AG04450 (cell line): ENCODE measurements at regions not wholly inside any gene's neighbourhood (a gene's known extent, or its start where the extent isn't known, plus 50 kb on each side); places are given as distances from the start of the nearest gene placed in this dataset.

Experiments used
- CTCF ChIA-PET: fragments of 300-600, 350-600 bp; formaldehyde crosslinking; extraction: SDS; loops from one replicate; lab custom pipeline; 2022; ENCODE audit warnings: antibody characterized with exemption, inconsistent platforms; lab: Charles Lee
- POLR2A ChIA-PET: fragments of 350-600 bp; formaldehyde crosslinking; extraction: SDS; loops from one replicate; lab custom pipeline; 2021; ENCODE audit warnings: antibody characterized with exemption, inconsistent platforms; lab: Yijun Ruan, JAX
- DNase-seq: peaks from one replicate; pipeline ENCODE4 v3.0.0-alpha.2; 2011; ENCODE audit warnings: low read depth, low spot score
- H3K27ac ChIP-seq: one replicate; pipeline ENCODE4 v1.5.1; 2012; ENCODE audit warnings: low read depth, low read length, control low read depth
- H3K27me3 ChIP-seq: one replicate; pipeline ENCODE4 v1.6.0; 2012; ENCODE audit warnings: low read length; ENCODE audit not compliant: control insufficient read depth, insufficient read depth
- H3K4me3 ChIP-seq: 2 replicates; pipeline ENCODE4 v1.5.1; 2011; ENCODE audit warnings: mild to moderate bottlenecking, low read depth, low read length, control low read depth
- H3K9me3 ChIP-seq: 2 replicates; pipeline ENCODE4 v1.5.1; 2012; ENCODE audit warnings: low read length; ENCODE audit not compliant: control insufficient read depth, insufficient read depth
- CTCF ChIP-seq: IDR thresholded peaks from 2 replicates; pipeline ENCODE4 v1.5.1; 2011; ENCODE audit warnings: low read depth, low read length, control low read depth, inconsistent platforms

DNA sequence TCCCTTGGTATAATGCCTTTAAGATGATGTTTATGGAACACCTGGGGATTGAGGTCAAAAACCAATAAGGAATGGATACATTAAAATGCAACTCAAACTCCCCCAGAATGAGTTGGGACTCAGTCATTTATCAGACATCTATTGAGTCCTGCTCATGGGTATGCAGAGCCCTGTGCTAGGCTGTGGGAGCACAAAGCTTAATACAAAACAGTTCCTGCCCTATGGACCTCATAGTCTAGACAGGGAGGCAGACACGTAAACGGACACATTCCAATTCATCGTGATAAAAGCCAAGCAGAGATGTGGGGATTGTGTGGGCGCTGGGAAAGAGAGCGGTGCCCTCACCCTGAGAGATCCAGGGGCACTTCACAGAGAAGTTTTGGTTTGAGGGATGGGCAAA, 181.7 kb downstream of the PTEN start:
- no peak for TF ChIP-seq CTCF
- POLR2A ChIA-PET, result no interaction called here
- H3K27me3 ChIP-seq, result no peaks in the 10 kb centered on the region
- H3K4me3 ChIP-seq, result no peak overlapping the region
- peaks cover 2% of the 10 kb centered on the region; the same call in 1 of the 2 replicates for H3K9me3 ChIP-seq
- no peak overlapping the region for H3K27ac ChIP-seq
- no peak for DNase-seq
- CTCF ChIA-PET, result no interaction called here

DNA sequence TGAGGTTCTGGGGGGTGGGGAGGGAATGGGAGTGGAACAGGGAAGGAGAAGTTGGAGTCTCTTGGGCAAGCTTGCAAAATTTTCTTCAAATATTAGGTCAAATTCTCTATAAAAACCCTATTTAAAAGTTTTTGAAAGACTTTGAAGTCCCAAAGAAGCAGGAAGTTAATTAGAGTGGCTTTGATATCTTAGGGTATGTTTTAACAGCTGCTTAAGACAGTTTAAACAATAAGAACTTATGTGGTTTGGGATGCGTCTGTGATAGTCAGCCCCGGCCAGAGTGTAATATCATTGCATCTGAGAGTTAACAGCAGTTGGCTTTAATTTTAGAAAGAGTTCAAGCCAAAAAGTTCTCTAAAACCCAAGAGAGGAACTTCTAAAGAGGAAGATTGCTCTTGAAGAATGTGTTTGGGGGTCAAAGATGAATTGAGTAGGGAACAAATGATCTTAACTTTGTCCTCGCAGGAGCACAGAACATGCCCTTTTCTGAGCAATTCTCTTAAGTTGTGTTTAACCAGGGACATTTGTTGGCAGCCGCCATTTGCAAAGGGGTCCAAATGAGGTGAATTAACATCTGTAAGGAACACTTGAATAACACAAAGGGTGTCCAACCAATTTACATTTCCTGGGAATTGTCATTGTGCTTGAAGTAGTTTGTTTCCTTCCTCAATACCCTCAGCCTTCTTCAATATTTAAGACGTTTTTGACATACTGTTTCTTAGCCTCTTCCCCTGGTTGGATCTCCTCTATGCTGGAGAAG, 182.4 kb downstream of the PTEN start:
- POLR2A ChIA-PET, result no interaction called here
- peaks cover 2% of the 10 kb centered on the region; the same call in 1 of the 2 replicates for H3K9me3 ChIP-seq
- H3K4me3 ChIP-seq, result no peak overlapping the region
- no peaks in the 10 kb centered on the region for H3K27me3 ChIP-seq
- no peak for DNase-seq
- CTCF ChIA-PET, result no interaction called here
- TF ChIP-seq CTCF, result no peak
- no peak overlapping the region for H3K27ac ChIP-seq

DNA sequence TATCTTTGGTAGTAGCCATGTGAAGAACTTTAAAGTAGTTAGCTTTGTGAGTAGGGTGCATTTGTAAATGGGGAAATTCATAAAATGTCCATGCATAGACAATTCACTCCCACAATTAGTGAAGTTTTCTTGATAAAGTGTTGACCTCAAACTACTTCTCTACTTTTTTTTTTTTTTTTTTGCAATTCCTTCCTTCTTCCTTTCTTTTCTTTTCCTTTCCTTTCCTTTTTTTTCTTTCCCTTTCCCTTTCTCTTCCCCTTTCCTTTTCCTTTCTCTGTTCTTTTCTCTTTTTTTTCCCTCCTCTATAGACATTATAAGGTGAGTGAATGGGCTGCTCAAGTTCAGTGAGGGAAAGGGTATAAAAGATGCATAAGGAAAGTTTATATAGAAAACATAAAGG, 184.2 kb downstream of the PTEN start:
- ChIA-PET POLR2A (no interaction called here), CTCF (interaction anchor here (0.6 kb wide), 1 partner anchor 666 kb away, joined by 4 read pairs; no protein-coding TSS in a partner anchor)
- no peaks in the 10 kb centered on the region for H3K9me3 ChIP-seq
- DNase-seq, result no peak
- TF ChIP-seq CTCF, result no peak
- no peak overlapping the region for H3K4me3 ChIP-seq
- no peaks in the 10 kb centered on the region for H3K27me3 ChIP-seq
- H3K27ac ChIP-seq, result no peak overlapping the region

DNA sequence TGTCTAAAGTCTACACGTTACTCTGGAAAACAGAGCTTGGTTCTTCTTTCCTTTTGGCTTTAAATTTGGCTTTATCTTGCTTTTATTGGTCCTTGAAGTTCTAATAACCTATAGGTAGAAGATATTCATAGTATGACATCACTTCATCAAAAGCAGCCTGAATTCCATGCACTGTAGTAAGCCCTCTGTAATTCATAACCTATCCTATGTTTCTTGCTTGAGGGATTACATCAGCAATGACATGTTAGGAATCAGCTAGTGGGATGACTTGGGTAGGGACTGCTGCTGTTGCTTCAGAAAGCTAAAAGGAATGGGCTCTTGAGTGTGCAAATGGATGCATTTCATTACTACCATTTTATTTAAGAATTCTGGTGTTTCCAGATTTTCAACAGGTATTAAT, 184.9 kb downstream of the PTEN start:
- no peak for TF ChIP-seq CTCF
- H3K4me3 ChIP-seq, result no peak overlapping the region
- no peaks in the 10 kb centered on the region for H3K27me3 ChIP-seq
- H3K9me3 ChIP-seq, result no peaks in the 10 kb centered on the region
- DNase-seq, result no peak
- CTCF ChIA-PET, result interaction anchor here (0.6 kb wide), 1 partner anchor 665 kb away, joined by 4 read pairs; no protein-coding TSS in a partner anchor
- no peak overlapping the region for H3K27ac ChIP-seq
- POLR2A ChIA-PET, result no interaction called here

- CTCF ChIA-PET, result no interaction called here
- Histone ChIP-seq H3K4me3 (no peak overlapping the region), H3K27me3 (no peaks in the 10 kb centered on the region), H3K27ac (no peak overlapping the region), H3K9me3 (no peaks in the 10 kb centered on the region)
- TF ChIP-seq CTCF, result no peak
- DNase-seq, result no peak
- POLR2A ChIA-PET, result no interaction called here
Measured at GRCh38 chr10:88049204-88049603, 185.8 kb downstream of the PTEN start.
